HG03457 (cell line): ENCODE measurements at regions not wholly inside any gene's neighbourhood (a gene's known extent, or its start where the extent isn't known, plus 50 kb on each side); places are given as distances from the start of the nearest gene placed in this dataset.

Experiments used
- ATAC-seq: cut with Tn5 transposase; IDR thresholded peaks from one replicate; pipeline ENCODE4 v1.9.1; 2021; ENCODE audit warnings: moderate number of reproducible peaks; ENCODE audit not compliant: unreplicated experiment

GRCh38 chr1:58890113-58890512 is 106.3 kb upstream of the JUN start:
- no peak for ATAC-seq

GRCh38 chr1:58890609-58891008 is 106.8 kb upstream of the JUN start:
- ATAC-seq = no peak

- ATAC-seq = no peak
Observed at GRCh38 chr1:58891347-58891746, 107.5 kb upstream of the JUN start.

GRCh38 chr1:58893257-58893869 is 109.5 kb upstream of the JUN start:
- ATAC-seq = no peak

- no peak for ATAC-seq
Observed at GRCh38 chr1:58895082-58895481, 111.2 kb upstream of the JUN start.

GRCh38 chr1:58895559-58896145 is 111.8 kb upstream of the JUN start:
- ATAC-seq = no peak

- no peak for ATAC-seq
Observed at GRCh38 chr1:58896246-58897183, 112.7 kb upstream of the JUN start.

GRCh38 chr1:58898739-58899586 is 115.1 kb upstream of the JUN start:
- no peak for ATAC-seq

GRCh38 chr1:58899587-58900271 is 115.9 kb upstream of the JUN start:
- no peak for ATAC-seq

GRCh38 chr1:58900396-58900795 is 116.5 kb upstream of the JUN start:
- no peak for ATAC-seq

- ATAC-seq = no peak
Observed at GRCh38 chr1:58901008-58901407, 117.2 kb upstream of the JUN start.

- ATAC-seq = no peak
Observed at GRCh38 chr1:58902830-58903513, 119.1 kb upstream of the JUN start.

- ATAC-seq = peak; percentile 84
Observed at GRCh38 chr1:58903514-58904298, 119.9 kb upstream of the JUN start.

GRCh38 chr1:58904299-58905125 is 120.7 kb upstream of the JUN start:
- no peak for ATAC-seq

- ATAC-seq = no peak
Observed at GRCh38 chr1:58905126-58905490, 121.3 kb upstream of the JUN start.

- no peak for ATAC-seq
Observed at GRCh38 chr1:58905628-58906221, 121.9 kb upstream of the JUN start.

- ATAC-seq = no peak
Observed at GRCh38 chr1:58907398-58907797, 123.6 kb upstream of the JUN start.
